Breast epithelium (tissue), 4 donors: ENCODE measurements at regions not wholly inside any gene's neighbourhood (a gene's known extent, or its start where the extent isn't known, plus 50 kb on each side); places are given as distances from the start of the nearest gene placed in this dataset.

Experiments used
- DNase-seq, 2 donors: peaks; one replicate each; pipeline ENCODE4 v3.0.0-alpha.2; 2019; ENCODE audit warnings: low spot score in 2 of 2
- H3K27ac ChIP-seq, 2 donors: fragments of 200-600 bp; sonication (generic) in 1 of 2; one replicate each; pipeline ENCODE4 v1.5.1; 2016 to 2019; ENCODE audit warnings: mild to moderate bottlenecking in 1 of 2
- H3K27me3 ChIP-seq, 2 donors: fragments of 200-600 bp; sonication (generic) in 1 of 2; one replicate each; pipeline versions ENCODE4 v1.5.1 to v1.6.0; 2017 to 2019; ENCODE audit warnings: control low read depth in 1 of 2, mild to moderate bottlenecking in 1 of 2
- H3K36me3 ChIP-seq: fragments of 200-600 bp; one replicate; pipeline ENCODE4 v1.5.1; 2019
- H3K4me1 ChIP-seq, 2 donors: fragments of 200-600 bp; sonication (generic); one replicate each; pipeline ENCODE4 v1.5.1; 2016 to 2019; ENCODE audit warnings: control low read depth in 1 of 2
- H3K4me3 ChIP-seq, 3 donors: fragments of 200-600 bp; sonication (generic); 1 replicate in 2 of 3; 2 replicates in 1 of 3; pipeline ENCODE4 v1.5.1; 2016 to 2019; ENCODE audit warnings: mild to moderate bottlenecking in 3 of 3, moderate library complexity in 2 of 3
- H3K9me3 ChIP-seq, 2 donors: fragments of 200-600 bp; sonication (generic) in 1 of 2; one replicate each; pipeline ENCODE4 v1.5.1; 2016 to 2019; ENCODE audit warnings: control low read depth in 1 of 2
- POLR2A ChIP-seq: fragments of 450-650 bp; IDR thresholded peaks from one replicate; pipeline ENCODE4 v1.6.1; 2016; ENCODE audit warnings: antibody characterized with exemption, mild to moderate bottlenecking, moderate library complexity
- POLR2AphosphoS5 ChIP-seq, 3 donors: sonication (generic); formaldehyde crosslinking; IDR thresholded peaks; one replicate each; pipeline ENCODE4 v1.6.1; 2017; ENCODE audit warnings: antibody characterized with exemption in 3 of 3
- intact Hi-C: fragments of 100-400 bp; cut with DNase I; formaldehyde crosslinking; loops from one replicate; pipeline ENCODE4 v1.15.1; 2023; ENCODE audit warnings: low total_unique reads
- TF ChIP-seq, protein P1 (sequence below), 3 donors: fragments of 450-650 bp; IDR thresholded peaks; one replicate each; pipeline ENCODE4 v1.5.1; 2016 to 2017; ENCODE audit warnings: antibody characterized with exemption in 3 of 3, mild to moderate bottlenecking in 3 of 3, moderate library complexity in 3 of 3

DNA sequence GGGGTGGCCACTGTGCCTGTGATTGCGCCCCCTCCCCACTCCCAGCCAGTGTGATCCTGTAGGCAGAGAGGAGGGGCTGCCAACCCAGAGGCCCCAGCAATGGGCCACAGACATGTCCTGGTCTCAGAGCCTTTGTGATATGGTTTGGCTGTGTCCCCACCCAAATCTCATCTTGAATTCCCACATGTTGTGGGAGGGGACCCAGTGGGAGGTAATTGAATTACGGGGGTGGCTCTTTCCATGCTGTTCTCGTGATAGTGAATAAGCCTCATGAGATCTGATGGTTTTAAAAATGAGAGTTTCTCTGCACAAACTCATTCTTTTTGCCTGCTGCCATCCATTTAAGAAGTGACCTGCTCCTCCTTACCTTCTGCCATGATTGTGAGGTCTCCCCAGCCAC lies 56.8 kb upstream of the ZNF469 start:
- H3K36me3 ChIP-seq: no peaks in the 10 kb centered on the region
- no peaks in the 10 kb centered on the region for H3K4me1 ChIP-seq
- H3K4me3 ChIP-seq: no peak overlapping the region
- H3K27me3 ChIP-seq: no peaks in the 10 kb centered on the region
- H3K27ac ChIP-seq: no peak overlapping the region
- H3K9me3 ChIP-seq: no peaks in the 10 kb centered on the region
- no peak for TF ChIP-seq POLR2AphosphoS5 (IDR thresholded peaks at IDR 0.05)
- TF ChIP-seq, protein P1, sequence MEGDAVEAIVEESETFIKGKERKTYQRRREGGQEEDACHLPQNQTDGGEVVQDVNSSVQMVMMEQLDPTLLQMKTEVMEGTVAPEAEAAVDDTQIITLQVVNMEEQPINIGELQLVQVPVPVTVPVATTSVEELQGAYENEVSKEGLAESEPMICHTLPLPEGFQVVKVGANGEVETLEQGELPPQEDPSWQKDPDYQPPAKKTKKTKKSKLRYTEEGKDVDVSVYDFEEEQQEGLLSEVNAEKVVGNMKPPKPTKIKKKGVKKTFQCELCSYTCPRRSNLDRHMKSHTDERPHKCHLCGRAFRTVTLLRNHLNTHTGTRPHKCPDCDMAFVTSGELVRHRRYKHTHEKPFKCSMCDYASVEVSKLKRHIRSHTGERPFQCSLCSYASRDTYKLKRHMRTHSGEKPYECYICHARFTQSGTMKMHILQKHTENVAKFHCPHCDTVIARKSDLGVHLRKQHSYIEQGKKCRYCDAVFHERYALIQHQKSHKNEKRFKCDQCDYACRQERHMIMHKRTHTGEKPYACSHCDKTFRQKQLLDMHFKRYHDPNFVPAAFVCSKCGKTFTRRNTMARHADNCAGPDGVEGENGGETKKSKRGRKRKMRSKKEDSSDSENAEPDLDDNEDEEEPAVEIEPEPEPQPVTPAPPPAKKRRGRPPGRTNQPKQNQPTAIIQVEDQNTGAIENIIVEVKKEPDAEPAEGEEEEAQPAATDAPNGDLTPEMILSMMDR (IDR thresholded peaks at IDR 0.05): no peak
- TF ChIP-seq POLR2A: no peak
- DNase-seq: no peak
- intact Hi-C loops: loop anchor here (5.0 kb wide), 1 partner anchor 64 kb away; no protein-coding TSS in a partner anchor

GRCh38 chr16:88326611-88327485 lies 55.9 kb upstream of the ZNF469 start:
- no peaks in the 10 kb centered on the region for H3K36me3 ChIP-seq
- no peak for DNase-seq
- H3K9me3 ChIP-seq: no peaks in the 10 kb centered on the region
- TF ChIP-seq POLR2A (no peak), POLR2AphosphoS5 (IDR thresholded peaks at IDR 0.05) (no peak)
- TF ChIP-seq, protein P1 (IDR thresholded peaks at IDR 0.05): no peak
- intact Hi-C loops: loop anchor here (5.0 kb wide), 1 partner anchor 65 kb away; no protein-coding TSS in a partner anchor
- no peaks in the 10 kb centered on the region for H3K4me1 ChIP-seq
- no peak overlapping the region for H3K27ac ChIP-seq
- H3K27me3 ChIP-seq: no peaks in the 10 kb centered on the region
- H3K4me3 ChIP-seq: no peak overlapping the region

DNA sequence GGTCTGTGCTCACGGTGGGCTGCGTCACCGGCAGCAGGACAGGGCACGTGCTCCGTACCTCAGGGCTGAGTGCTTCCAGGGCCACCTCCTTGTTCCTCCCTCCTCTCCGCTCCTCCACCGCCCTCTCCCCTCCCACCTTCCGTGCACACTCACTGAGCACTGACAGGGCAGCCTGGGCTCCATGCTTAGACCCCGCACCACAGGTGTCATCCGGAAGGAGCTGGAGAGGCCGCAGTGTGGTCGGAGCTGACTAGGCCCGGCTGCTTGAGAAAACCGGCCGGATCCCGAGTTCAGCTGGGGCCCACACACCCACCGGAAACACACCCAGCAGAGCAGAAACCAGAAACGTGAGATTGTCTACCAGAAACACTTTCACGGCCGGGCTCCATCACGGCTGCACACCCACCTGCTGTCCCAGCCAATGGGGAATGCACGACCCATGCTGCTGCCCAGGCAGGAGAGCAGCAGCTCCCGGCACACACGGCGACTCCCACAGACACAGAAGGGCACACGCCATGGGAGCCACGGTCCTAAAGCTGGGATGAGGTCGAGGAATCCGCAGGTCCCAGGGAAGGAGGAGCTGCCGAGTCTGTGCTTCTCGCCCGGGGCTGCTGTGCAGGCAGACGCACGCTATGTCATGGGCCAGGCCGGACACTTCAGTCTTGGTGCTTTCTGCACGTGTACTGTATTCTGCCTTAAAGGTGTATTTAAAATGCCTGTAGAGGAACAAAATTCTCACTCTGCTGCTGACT lies 55.0 kb upstream of the ZNF469 start:
- TF ChIP-seq POLR2A: no peak
- TF ChIP-seq, protein P1 (IDR thresholded peaks at IDR 0.05): no peak
- no peak for TF ChIP-seq POLR2AphosphoS5 (IDR thresholded peaks at IDR 0.05)
- H3K27me3 ChIP-seq: no peaks in the 10 kb centered on the region
- H3K27ac ChIP-seq: no peak overlapping the region
- H3K9me3 ChIP-seq: no peaks in the 10 kb centered on the region
- intact Hi-C loops: loop anchor here (5.0 kb wide), 1 partner anchor 65 kb away; no protein-coding TSS in a partner anchor
- H3K36me3 ChIP-seq: no peaks in the 10 kb centered on the region
- no peak overlapping the region for H3K4me3 ChIP-seq
- DNase-seq: no peak
- peaks cover 0 to 3% of the 10 kb centered on the region in 2 donors for H3K4me1 ChIP-seq

GRCh38 chr16:88328313-88328980 lies 54.3 kb upstream of the ZNF469 start:
- TF ChIP-seq, protein P1 (IDR thresholded peaks at IDR 0.05): no peak
- TF ChIP-seq POLR2AphosphoS5 (IDR thresholded peaks at IDR 0.05): no peak
- TF ChIP-seq POLR2A: no peak
- intact Hi-C loops: loop anchor here (5.0 kb wide), 1 partner anchor 66 kb away; no protein-coding TSS in a partner anchor
- no peak overlapping the region for H3K27ac ChIP-seq
- H3K9me3 ChIP-seq: no peaks in the 10 kb centered on the region
- H3K36me3 ChIP-seq: no peaks in the 10 kb centered on the region
- DNase-seq: no peak
- H3K4me3 ChIP-seq: no peak overlapping the region
- no peaks in the 10 kb centered on the region for H3K27me3 ChIP-seq
- peaks cover 0 to 3% of the 10 kb centered on the region in 2 donors for H3K4me1 ChIP-seq
